ENCODE measurements at regions not wholly inside any gene's neighbourhood (a gene's known extent, or its start where the extent isn't known, plus 50 kb on each side); places are given as distances from the start of the nearest gene placed in this dataset.

DNA sequence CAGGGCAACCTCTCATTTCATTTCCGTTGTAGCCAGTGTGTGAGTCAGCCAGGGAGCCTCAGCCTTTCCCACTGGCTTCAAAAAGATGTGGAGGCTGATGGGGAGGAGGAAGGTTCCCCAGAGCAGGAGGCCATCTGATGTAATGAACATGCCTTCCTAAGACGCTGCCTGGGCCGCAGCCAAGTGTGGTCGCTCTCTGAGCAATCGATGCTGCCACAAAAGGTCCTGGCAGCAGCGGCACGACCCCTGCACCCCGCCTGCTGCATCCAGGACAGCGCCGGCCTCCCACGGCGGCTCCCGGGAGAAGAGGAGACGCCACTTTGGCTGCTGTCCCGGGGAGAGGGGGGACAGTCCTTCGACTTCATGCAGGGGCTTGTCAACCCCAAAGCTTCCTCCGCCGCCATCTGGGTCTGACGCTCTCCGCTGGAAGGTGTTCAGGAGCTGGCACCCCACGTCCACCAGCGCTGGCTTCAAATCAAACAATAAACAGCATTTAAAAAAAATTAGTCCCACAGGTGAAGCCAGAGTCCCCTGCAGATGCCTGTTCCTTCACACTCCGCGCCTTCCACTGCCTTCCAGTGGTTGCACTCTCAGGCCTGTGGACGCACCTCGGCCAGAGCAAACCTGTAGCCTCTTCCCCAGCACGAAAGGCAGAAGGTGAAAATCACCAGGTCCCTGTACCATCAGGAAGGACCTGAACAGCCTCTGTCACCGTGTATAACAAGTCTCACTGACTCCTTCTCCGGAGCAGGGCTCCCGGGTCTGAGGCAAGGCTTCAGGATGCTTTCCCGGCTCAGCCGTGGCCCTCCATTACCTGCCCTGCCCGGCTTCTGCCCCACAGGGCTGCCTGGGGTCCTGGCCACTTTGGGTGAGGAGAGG, 930.7 kb downstream of the BRD1 start:
- DNase-seq: no peak

DNA sequence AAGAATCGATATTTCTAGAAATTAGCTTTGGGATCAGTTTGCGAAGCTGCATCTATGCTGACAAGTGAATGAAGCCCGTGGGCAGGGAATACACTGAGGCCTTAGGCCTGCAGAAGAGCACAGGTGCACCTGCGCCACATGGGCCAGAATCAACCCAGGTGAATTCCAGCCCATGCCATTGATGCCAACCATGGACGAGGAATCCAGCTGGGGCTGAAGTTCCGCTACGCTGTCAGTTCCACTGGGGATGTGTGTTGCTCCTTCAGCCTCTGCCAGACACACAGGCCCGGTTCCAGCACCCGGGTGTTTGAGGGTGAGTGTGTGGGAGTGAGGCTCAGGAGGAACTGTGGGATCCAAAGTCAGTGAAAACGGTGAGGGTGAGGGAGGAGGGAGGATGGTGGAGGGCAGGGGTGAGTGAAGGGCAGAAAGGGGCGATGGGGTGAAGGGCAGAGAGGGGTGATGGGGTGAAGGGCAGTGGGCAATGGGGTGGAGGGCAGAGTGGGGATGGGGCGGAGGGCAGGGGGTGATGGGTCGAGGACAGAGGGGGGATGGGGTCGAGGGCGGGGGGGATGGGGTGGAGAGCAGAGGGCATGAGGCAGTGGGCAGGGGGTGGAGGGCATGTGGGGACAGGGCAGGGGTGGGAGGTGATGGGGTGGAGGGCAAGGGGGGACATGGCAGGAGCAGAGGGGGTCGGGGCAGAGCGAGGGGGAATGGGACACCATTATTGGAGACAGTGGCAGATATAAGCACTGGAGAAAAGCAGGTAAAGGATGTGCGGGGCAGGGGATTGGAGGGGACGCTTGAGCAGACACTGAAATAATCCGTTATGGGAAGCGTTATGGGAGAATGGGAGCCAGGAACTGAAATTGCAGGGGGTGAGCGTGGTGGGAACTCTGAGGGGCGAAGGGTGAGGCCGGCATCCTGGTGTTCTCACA, 931.6 kb downstream of the BRD1 start:
- no peak for DNase-seq

DNA sequence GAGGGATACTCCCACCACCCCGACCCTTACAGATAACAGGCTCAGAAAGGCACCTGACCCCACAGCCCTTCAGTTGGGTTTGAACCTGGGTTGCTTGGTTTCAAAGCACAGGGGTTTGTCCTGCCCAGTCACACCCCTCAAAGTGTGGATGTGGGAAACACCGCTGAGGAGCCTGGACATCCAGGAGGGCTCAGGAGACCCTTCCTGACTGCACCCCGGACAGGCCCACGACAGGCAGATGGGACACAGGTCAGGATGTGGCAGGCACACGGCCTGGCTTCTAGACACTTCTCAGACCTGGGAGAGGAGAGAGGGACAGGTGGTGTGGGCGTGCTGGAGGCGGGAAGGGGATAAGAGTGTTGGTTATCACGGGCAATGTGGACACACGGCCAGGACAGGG, 932.3 kb downstream of the BRD1 start:
- no peak for DNase-seq

DNA sequence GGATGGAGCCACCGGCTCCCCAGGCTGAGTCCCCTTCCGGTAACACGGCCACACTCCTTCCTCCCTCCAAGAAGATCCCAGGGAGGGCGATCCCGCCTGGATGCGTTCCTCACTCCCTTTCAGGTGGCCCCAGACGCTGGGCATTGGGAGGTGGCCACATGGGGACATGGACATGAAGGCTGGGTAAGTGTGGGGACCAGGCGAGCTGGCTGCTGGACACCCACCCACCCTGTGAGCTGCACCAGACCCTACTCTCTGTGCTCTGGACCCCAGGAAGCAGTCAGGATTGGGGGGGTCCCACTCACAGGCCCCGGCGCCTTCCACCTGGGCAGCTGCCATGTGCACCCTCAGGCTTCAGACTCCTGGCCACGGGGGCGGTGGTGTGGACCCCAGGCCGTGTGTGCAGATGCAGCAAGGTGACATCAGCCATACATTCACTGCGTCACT, 932.8 kb downstream of the BRD1 start:
- DNase-seq: no peak

DNA sequence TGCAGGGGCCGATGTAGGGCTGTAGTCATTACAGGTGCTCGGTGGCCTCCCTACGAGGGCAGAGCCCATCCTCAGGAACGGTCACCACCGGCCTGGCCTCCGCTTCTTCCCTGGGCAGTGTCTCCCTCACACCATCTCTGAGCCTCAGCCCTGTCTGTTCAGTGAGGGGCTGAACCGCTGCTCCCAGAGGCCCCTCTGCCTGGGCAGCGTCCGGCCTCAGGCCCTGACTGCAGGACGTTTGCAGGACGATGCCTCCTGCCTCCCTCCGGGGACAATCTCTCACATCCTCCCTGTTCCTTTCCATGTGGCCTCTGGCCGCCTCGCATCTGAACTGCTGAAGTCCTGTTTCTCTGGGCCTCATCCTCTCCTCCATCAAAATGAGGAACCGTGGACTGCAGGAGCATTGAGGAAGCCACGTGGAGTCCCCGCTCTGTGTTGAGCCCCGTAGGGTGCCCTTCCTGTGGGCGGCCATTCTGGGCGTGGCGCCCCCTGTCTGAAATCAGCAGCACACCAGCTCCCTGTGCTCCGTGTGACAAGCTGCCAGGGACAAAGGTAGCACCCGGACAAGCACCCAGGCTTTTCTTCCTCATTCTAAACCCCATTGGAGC, 933.5 kb downstream of the BRD1 start:
- DNase-seq: peak; percentile 23

DNA sequence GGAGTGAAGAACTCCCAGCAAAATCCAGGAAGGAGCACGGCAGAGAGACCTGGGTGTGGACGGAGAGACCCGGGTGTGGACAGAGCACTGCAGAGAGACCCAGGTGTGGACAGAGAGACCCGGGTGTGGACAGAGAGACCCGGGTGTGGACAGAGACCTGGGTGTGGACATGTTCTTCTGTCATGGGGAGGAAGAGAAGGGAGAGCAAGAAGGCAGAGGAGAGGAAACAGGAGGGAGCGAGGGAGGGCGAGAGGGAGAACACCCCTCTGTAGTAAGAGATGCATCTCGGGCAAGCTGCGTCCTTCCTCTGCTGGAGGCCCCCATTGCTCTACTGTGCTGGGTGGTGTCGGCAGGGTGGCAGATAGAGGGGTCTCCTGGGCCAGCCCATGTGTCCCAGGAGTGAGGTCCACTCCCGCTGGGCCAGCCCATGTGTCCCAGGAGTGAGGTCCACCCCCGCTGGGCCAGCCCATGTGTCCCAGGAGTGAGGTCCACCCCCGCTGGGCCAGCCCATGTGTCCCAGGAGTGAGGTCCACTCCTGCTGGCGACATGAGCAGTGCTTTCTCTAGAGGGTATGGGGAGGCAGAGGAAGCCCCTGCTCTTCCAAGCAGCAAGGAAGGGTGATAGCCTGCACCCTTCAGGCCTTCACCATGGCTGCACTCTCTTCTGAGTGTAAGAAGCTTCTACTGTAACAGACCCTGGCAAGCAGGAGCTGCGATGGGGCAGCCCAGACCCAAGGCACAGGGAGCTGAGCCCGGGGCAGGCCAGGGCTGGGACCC, 934.2 kb downstream of the BRD1 start:
- DNase-seq: no peak

DNA sequence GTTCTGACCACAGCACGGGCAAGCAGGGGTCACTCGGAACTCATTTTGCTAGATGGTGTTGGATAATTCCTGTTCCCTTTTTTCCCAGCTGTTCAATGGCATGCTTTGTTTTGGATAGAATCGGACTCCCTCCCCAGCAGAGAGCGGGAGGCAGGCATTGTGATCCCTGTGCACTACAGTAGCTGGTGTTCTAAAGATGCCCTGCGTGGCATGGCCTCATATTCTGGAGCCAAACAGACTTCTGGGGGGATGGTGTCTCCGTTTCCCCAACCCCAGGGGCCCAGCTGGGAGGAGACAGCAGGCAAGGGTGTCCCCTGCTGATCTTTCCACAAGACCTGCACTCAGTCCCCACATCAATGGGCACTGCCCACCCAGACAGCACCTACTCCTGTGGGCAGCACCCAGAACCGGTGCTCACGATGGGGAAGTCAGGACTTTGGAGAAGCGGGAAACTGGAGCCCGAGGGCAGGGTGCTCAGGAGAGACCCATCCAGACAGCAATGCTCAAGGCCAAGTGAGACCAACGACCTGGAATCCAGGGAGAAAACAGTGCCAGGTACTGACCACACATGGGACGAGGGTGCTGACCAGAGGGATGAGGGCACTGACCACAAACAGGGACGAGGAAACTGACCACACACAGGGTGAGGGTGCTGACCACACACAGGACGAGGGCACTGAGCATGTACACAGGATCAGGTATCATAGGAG, 934.9 kb downstream of the BRD1 start:
- no peak for DNase-seq

DNA sequence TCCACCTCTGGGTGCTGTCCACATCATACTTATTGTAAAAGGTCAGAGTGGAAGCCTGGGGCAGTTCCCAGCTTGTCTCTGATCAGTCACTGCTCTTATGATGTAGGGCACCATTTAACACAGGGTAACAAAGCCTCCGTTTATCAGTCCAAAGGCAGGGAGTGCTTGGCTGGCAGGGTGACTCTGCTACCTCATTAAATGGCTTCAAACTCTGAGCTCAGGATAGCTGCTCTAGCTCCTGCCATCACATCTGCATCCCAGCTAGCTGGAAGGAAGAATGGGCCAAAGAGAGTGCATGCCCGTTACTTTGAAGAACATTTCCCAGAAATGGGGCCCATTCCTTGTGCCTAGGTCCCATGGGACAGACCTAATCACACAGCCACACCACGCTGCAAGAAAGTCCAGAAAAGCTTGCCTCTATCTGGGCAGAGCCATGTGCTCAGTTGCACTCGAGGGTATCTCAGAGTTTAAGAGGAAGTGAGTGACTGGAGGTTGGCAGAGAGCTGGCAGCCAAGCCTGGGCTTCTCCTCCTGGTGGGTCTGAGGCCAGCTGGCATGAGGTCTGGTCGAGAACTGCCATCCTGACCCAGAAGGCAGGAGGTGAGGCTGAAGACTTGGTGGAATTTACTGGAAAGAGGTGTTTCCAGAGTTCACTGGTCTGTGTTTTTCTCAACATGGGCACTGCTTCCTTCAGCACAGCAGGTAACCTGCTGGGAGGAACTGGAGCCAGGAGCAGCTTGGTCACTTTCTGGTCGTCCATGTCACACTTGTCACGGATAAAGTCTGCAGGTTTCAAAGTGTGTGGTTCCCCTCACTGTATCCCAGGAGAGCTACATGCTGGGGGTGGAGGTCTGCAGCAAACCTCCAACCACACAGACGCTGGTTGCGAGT, 935.7 kb downstream of the BRD1 start:
- no peak for DNase-seq

DNA sequence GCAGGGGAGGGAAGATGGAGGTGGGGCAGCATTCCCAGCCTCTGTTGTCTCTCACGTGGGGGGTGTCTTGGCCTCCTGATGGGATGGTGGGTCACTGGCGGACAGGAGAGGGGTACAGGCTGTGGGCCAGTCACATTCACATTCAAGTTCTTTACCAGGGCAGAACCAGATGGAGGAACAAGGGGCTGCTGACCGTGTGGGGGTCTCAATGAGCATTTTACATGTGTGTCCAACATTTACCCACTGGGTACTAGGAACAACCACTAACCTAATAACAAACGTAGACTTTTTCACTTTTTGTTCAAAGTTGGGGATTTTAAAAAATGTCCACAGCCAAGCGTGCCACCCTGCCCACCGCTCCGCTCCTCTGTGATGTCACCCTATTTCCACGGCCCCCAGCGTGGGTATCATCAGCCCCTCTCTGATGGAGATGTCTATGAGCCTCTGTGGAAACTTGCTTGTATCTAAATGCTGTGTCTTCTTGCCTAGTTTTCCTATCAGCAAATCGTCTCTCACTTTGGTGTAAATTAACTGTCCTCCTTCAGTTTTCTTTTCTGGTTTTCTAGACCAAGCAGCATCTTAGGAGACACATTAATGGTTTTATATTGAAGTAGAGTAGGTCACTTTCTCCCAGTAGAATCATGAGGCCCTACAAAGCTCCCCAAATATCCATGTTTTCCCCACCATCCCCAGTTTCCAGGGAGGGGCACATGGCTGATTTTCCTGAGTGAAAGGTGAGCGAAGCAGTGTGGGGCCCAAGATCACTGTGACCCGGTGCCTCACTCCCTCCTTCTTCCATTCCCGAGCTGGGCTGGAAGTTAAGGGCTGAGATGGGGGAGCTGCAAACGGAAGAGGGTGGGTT, 936.7 kb downstream of the BRD1 start:
- no peak for DNase-seq

DNA sequence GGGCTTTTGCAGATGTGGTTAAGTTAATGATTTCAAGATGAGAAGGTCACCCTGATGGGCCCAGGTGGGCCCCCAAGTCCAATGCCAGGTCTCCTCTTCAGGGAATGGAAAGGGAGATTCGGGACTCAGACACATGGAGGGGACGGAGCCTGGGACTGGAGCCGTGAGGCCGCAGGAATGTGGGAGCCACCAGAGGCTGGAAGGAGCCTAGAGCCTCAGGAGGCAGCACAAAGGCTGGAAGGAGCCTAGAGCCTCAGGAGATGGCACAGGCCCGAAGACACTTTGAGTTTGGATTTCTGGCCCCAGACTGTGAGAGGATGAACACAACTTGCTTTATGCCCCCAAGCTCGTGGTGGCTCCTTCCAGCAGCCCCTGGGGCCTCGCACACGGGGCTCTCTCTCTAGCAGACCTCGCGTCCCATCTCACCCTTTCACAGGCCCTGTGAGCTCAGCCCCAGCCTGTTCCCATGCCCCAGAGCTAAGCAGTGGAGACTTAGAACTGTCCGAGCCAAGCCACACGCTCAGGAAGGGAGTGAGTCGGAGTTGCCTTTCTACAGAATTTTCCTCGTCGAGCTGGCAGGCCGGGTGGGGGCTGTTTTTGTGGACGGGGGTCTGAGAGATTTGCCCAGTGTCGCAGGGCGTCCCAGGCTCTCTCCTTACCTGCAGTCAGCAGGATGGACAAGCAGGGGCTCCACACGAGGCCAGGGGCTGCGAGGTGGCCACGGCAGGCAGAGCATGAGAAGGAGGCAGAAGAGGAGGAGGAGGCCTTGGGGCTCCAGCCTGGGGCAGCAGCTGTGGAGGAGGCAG, 937.6 kb downstream of the BRD1 start:
- no peak for DNase-seq

DNA sequence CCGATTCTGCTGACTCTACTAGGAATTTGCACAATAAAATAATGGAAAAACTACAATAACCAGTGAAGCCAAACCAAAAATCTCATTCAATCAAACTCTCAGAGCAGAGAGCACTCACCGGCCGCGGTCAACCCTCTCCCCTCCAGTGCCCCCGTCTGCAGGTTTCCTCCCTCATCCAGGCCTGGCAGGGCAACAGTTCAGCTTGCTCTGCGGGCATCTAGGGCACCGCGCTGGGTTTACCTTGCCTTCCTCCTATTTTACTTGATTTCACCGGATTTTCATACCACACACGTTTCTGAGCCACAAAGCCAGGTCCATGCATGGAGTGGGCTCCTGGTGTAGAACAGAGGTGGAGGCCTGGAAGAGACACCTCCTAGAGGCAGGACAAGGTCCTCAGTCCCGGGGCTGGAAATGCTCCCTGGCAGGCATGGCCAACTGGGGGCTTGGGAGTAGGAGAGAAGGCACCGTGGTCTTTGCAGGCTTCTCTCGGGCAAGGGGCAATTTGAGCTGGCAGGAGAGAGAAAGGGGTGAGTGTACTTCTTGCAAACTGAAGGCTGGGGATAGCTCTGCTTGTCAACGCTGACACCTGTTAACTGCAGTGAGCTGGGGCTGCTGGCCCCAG, 938.4 kb downstream of the BRD1 start:
- no peak for DNase-seq

DNA sequence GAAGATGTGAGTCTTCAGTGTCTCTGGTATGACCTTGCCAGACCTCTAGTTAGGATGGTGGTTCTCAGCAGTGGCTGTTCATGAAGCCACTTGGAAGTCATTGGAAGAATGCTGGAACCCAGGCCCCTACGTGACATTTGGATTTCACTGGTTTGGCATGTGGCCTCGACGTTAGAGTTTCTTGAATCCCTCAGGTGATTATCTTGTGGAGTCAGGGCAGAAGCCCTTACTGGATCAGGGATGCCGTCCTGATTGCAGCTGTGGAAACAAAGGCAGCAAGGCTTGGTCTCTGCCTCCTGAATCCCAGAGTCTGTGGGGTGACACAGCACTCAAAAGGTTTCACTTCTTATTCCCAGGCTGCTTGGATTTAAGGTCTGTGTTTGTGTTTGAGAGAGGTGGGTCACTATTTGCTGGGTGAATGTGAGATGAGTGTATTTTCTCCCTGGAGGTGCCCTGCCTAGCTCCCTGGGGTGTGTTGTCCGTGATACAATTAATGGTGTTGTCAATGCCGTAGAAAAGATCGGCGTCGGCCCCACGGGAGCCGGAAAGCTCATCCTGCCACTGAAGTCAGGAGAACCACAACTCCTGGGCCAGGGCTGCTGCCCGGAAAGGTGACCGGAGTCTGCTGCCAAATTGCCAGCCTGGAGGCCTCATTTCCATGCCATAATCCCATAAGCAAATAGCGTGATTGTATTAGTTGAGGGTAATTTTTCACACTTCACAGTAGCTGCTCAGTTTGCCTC, 939.0 kb downstream of the BRD1 start:
- no peak for DNase-seq

DNA sequence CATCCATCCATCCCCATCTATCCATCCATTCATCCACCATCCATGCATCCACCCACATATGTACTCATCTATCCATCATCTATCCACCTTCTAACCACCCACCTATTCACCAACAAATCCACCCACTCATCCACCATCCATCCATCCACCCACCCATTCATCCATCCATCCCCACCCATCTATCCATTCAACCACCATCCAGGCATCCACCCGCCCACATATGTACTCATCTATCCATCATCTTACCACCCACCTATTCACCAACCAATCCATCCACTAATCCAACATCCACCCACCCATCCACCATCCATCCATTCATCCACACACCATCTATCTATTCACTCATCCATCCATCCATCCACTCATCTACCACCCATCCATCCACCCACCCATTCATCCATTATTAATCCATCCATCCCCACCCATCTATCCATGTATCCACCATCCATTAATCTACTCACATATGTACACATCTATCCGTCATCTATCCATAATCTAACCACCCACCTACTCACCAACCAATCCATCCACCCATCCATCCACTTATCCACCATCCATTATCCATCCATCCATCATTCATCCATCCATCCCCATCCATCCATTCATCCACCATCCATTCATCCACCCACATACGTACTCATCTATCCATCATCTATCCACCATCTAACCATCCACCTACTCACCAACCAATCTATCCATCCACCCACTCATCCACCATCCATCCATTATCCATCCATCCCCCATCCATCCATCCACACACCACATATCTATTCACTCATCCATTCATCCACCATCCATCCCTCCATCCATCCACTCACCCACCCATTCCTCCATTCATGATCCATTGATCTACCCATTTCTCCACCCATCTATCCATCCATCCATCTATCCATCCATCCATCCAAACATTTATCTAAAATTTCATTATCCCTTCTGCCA, 940.0 kb downstream of the BRD1 start:
- no peak for DNase-seq

DNA sequence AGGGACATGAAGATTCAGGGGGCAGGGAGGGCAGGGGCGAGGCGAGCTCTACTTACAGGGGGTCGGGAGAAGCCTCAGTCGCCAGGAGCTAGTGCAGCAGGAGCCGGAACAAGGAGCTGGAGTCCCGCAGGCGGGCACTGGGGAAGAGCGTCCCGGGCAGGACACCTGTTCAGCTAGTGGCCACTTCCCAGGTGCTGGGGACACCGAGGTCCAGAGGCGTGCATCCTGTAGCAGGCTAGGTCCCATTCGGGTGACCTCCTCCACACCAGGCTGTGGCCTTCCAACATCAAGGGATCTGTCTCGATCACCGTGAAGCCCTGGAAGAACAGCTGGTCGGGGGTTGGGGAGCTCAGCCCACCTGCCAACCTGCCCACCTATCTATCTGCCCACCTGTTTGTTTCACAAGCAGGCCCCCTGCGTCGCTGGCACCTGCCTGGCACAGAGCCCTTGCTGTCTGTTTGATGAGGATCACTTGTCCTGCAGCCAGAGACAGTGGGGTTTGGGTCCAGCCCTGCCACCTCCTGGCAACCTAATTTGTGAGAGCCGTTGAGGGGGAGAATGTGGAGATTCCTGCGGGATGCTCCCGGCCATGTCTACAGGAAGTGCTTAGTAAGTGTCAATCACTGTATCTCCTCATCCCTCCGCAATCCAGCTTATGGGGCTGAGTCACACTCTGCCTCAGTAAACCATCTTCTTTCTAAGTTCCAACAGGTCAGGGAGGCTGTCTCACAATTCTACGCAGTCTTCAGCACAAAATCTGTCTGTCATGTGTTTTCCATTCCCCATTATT, 940.9 kb downstream of the BRD1 start:
- DNase-seq: no peak

DNA sequence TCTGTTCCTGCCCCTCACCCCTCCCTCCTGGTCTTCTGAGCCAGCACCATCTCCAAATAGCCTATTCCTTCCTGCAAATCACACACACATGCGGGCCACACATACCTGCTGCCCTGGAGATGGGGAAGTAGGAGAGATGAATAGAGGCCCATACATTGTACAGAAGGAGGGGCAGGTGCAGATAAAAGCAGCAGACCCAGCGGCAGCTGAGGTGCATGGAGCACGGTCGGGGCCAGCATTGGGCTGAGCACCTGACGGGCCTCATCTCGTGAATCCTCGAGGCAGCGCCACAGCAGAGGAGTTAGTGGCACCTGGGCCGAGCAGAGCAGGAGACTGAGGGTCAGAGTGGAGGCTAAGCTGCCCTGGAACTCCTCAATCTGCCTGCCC, 941.8 kb downstream of the BRD1 start:
- no peak for DNase-seq

All from hematopoietic multipotent progenitor cell treated with erythropoietin and hydrocortisone succinate and interleukin-3 and kit ligand, for 6 days (in vitro differentiated cells).